Retina (tissue), 1 donor: ENCODE measurements at regions not wholly inside any gene's neighbourhood (a gene's known extent, or its start where the extent isn't known, plus 50 kb on each side); places are given as distances from the start of the nearest gene placed in this dataset.
A peak's percentile ranks its signal among the peaks of the same experiment; 100 is the strongest.
"Not testable (repeated sequence)": the region's sequence is repeated elsewhere in the genome, so short reads cannot be mapped to it uniquely, and the experiment has no call there.

Experiments
- DNase-seq: peaks from one replicate; pipeline ENCODE4 v3.0.0-alpha.2; 2016

DNA sequence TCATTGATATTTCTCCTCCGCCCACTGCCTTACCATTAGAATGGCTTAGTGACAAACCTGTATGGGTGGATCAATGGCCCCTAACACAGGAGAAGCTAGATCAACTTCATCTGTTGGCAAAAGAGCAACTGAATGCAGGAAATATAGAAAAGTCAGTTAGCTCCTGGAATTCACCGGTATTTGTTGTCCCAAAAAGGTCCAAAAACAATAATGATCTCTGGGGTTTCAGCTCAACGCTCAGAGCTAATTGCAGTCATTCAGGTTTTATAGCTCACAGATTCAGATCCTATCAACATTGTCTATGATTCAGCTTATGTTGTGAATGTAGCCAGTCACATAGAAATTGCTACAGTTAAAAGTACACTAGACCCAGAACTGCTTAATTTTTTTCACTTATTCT lies 124.0 kb upstream of the ZCCHC13 start:
- no peak for DNase-seq

DNA sequence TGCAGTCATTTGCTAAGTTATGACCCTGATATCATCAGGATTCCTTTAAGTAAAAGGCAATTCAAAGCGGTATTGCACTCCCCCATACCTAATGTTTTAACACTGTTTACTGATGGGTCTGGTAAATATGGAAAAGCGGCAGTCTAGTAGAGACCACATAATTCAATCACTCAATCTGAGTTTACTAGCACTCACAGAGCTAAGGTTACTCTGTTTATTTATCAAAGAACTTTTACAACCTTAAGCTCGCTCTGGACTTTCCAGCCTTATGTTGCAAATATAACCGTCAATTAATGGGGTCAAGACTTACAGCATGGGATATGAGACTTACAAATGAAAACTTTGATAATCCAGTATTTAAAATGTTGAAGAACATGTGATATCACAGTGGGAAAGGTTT lies 124.5 kb upstream of the ZCCHC13 start:
- DNase-seq = no peak

DNA sequence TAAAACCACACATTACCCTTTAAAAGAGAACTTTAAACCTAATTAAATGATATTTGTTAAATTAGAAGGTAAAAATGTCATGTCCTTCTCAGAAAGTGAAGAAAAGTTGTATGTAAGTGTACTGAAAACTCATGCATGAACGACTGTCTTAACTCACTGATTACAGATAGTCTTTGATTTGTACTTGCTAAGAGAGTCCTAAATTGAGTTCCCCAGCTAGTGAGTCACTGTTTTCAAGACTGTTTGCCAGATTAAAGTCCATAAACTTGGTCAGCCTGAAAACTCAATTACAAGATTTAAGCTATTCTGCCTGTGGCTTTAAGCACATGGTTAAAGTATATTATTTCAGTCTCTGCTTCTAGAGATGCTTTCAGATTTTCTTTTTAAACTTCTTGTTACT lies 124.9 kb upstream of the ZCCHC13 start:
- no peak for DNase-seq

DNA sequence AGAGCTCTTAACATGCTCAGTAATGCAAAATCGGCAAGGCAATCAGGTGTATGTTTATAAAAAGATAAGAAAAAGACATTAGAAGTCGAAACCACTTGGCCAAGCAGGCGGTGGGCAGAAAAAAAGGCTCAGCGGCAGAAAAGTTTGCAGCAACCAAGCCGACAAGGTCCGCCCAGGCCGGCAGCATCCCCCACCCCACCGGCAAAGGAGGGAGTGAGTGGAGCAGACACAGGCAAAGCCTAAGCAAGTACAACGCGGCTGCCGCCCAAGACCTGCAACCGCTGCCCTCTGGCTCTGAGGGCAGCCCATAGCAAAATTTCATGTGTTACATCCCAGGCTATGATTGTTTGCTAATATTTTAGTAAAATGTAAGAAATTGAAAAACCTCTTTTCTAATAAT lies 125.4 kb upstream of the ZCCHC13 start:
- DNase-seq = peak; percentile 42

DNA sequence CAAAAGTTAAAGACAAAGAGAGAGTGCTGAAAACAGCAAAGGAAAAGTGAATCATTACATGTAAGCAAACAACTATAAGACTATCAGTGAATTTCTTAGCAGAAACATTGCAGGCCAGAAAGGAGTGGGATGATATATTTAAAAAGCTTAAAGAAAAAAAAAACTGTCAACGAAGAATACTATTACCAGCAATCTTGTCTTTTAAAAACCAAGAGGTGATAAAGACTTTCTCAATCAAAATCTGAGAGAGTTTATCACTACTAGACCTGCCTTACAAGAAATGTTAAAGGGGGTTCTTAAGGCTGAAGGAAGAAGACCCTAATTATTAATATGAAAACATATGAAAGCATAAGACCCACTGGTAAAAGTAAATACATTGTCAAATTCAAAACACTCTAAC lies 132.5 kb upstream of the ZCCHC13 start:
- DNase-seq = no peak

- DNase-seq = no peak
Measured at GRCh38 chrX:74162199-74162598, 141.8 kb upstream of the ZCCHC13 start.

DNA sequence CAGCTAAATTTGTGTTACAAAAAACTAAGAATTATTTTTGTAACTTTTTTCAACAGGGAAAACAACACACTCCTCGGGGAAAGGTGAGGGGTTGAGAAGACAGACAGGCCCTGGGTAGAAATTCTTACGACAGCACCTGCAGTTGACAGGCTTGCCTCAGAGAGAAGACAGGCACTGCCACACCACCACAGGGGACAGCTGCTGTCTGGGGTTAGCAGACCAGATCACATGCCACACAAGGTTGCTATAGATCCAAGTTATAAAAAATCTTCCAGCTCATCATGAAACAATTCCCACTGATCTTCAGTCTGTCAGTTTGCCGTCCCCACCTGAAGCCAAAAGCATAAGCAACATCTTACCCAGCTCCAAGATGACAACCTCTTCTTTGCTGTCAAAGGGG lies 143.2 kb upstream of the ZCCHC13 start:
- no peak for DNase-seq

- DNase-seq = no peak
Measured at GRCh38 chrX:74160358-74160757, 143.6 kb upstream of the ZCCHC13 start.

- DNase-seq = no peak
Measured at GRCh38 chrX:74147439-74147838, 156.5 kb upstream of the ZCCHC13 start.

- no peak for DNase-seq
Measured at GRCh38 chrX:74138943-74139342, 165.0 kb upstream of the ZCCHC13 start.

- DNase-seq = peak; percentile 50
Measured at GRCh38 chrX:74133156-74133796, 170.7 kb upstream of the ZCCHC13 start.

DNA sequence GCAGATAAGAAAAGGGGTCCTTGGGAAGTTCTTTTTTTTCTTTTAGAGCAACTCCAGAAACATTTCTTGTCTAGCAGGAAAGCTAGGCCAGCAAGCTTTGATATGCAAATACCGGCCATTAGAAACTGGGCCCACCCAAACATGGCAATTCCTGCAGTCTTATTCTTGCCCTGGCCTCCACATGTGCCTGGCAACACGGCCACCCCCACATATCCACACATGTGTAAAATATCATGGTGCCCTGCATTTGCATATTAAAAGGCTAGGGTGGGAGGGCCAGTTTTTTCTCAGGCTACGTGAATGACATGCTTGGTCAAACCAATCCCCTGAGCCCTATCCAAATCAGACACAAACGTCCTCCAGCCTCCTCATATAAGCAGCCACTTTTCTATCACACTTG lies 171.7 kb upstream of the ZCCHC13 start:
- DNase-seq = no peak

- no peak for DNase-seq
Measured at GRCh38 chrX:74119016-74119910, 184.7 kb upstream of the ZCCHC13 start.

- DNase-seq = no peak
Measured at GRCh38 chrX:74117962-74118902, 185.7 kb upstream of the ZCCHC13 start.

DNA sequence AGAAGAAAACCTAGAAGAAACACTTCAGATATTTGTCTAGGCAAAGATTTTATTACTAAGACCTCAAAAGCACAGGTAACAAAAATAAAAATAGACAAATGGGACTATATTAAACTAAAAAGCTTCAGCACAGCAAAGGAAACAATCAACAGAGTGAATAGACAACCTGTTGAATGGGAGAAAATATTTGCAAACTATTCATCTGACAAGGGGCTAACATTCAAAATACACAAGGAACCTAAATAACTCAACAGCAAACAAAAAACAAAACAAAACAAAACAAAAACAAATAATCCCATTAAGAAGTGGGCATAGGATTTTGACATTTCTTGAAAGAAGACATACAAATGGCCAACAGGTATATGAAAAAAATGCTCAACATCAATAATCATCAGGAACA lies 192.7 kb upstream of the ZCCHC13 start:
- no peak for DNase-seq

- no peak for DNase-seq
Measured at GRCh38 chrX:74107666-74108065, 196.3 kb upstream of the ZCCHC13 start.

GRCh38 chrX:74104356-74105015 lies 199.5 kb upstream of the ZCCHC13 start:
- DNase-seq = no peak

DNA sequence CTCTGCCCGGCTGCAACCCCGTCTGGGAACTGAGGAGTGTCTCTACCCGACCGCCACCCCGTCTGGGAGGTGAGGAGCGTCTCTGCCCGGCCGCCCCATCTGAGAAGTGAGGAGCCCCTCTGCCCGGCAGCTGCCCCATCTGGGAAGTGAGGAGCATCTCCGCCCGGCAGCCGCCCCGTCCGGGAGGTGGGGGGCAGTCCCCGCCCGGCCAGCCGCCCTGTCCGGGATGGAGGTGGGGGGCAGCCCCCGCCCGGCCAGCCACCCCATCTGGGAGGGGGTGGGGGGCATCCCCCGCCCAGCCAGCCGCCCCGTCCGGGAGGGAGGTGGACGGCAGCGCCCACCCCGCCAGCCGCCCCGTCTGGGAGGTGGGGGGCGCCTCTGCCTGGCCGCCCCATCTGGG lies 205.6 kb upstream of the ZCCHC13 start:
- DNase-seq = not testable (repeated sequence)

DNA sequence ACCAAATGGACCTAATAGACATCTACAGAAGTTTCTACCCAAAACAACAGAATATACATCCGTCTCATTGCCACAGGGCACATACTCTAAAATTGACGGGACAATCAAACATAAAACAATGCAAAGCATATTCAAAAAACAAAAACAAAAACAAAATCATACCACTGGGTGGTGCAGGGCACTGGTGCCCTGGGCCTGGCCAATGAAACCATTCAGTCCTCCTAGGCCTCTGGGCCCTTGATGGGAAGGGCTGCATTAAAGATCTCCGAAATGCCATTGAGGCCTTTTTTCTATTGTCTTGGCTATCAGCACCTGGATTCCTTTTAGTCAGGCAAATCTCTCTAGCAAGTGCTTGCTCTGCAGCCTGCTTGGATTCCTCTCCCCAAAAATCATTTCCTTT lies 213.9 kb upstream of the ZCCHC13 start:
- DNase-seq = no peak

GRCh38 chrX:74085642-74086236 lies 218.2 kb upstream of the ZCCHC13 start:
- no peak for DNase-seq

DNA sequence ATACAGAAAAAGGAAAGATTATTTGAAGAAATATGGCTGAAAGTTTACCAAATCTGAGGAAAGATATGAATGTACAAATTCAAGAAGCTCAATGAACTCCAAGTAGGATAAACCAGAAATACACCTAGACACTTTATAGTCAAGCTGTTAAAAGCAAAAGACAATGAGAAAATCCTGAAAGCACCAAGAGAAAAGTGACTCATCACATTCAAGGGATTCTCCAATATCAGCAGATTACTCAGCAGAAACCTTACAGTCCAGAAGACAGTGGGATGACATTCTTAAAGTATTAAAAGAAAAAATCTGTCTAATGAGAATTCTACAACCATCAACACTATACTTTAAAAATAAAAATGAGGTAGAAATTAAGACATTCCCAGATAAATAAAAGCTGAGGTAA lies 223.8 kb upstream of the ZCCHC13 start:
- no peak for DNase-seq

GRCh38 chrX:74065831-74066390 lies 213.4 kb upstream of the XIST start:
- DNase-seq = no peak
